Glutamatergic neuron (in vitro differentiated cells): ENCODE measurements at regions not wholly inside any gene's neighbourhood (a gene's known extent, or its start where the extent isn't known, plus 50 kb on each side); places are given as distances from the start of the nearest gene placed in this dataset.

Experiments
- DNase-seq: peaks from one replicate; pipeline ENCODE4 v3.0.0; 2022
- H3K27ac Mint-ChIP-seq: one replicate; pipeline ENCODE4 v1.8.0; 2020; ENCODE audit warnings: mild to moderate bottlenecking, mixed read lengths, inconsistent platforms; ENCODE audit not compliant: unreplicated experiment
- H3K27me3 Mint-ChIP-seq: one replicate; pipeline ENCODE4 v1.8.0; 2020; ENCODE audit warnings: mild to moderate bottlenecking, moderate library complexity, mixed read lengths, inconsistent platforms; ENCODE audit not compliant: unreplicated experiment
- H3K36me3 Mint-ChIP-seq: one replicate; pipeline ENCODE4 v1.8.0; 2020; ENCODE audit warnings: mild to moderate bottlenecking, mixed read lengths, inconsistent platforms; ENCODE audit not compliant: unreplicated experiment
- H3K4me1 Mint-ChIP-seq: one replicate; pipeline ENCODE4 v1.8.0; 2020; ENCODE audit warnings: mild to moderate bottlenecking, low read depth, mixed read lengths, inconsistent platforms; ENCODE audit not compliant: unreplicated experiment
- H3K4me3 Mint-ChIP-seq: one replicate; pipeline ENCODE4 v1.8.0; 2020; ENCODE audit warnings: mild to moderate bottlenecking, mixed read lengths, inconsistent platforms; ENCODE audit not compliant: unreplicated experiment
- H3K9me3 Mint-ChIP-seq: one replicate; pipeline ENCODE4 v1.8.0; 2020; ENCODE audit warnings: mild to moderate bottlenecking, moderate library complexity, mixed read lengths, inconsistent platforms; ENCODE audit not compliant: unreplicated experiment
- TF ChIP-seq, protein P1 (sequence below): fragments of 200-600 bp; sonication (generic); IDR thresholded peaks from one replicate; pipeline ENCODE4 v1.5.0; 2021; ENCODE audit not compliant: partially characterized antibody, unreplicated experiment

DNA sequence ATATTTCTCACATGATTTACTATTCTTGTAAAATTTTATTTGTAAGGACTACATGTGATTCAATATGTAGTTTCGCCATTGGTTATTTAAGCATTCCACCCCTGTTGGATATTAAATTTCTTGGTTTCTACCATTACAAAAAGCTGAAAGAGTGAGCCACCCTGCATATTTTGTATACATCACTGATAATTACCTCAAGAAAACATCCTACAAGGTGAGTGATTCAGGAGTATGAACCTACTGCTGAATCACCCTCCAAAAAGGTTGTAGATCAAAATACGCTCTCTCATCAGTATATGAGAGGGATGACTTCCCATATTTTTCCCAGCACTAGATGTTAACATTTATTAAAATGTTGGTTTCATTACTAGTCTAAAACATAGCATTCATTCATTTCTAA, 454.3 kb upstream of the WWC1 start:
- no peaks in the 10 kb centered on the region for H3K36me3 Mint-ChIP-seq
- H3K4me1 Mint-ChIP-seq, result no peaks in the 10 kb centered on the region
- TF ChIP-seq, protein P1, sequence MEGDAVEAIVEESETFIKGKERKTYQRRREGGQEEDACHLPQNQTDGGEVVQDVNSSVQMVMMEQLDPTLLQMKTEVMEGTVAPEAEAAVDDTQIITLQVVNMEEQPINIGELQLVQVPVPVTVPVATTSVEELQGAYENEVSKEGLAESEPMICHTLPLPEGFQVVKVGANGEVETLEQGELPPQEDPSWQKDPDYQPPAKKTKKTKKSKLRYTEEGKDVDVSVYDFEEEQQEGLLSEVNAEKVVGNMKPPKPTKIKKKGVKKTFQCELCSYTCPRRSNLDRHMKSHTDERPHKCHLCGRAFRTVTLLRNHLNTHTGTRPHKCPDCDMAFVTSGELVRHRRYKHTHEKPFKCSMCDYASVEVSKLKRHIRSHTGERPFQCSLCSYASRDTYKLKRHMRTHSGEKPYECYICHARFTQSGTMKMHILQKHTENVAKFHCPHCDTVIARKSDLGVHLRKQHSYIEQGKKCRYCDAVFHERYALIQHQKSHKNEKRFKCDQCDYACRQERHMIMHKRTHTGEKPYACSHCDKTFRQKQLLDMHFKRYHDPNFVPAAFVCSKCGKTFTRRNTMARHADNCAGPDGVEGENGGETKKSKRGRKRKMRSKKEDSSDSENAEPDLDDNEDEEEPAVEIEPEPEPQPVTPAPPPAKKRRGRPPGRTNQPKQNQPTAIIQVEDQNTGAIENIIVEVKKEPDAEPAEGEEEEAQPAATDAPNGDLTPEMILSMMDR, result no peak
- H3K4me3 Mint-ChIP-seq, result no peak overlapping the region
- H3K27ac Mint-ChIP-seq, result no peak overlapping the region
- no peaks in the 10 kb centered on the region for H3K27me3 Mint-ChIP-seq
- H3K9me3 Mint-ChIP-seq, result no peaks in the 10 kb centered on the region
- no peak for DNase-seq

DNA sequence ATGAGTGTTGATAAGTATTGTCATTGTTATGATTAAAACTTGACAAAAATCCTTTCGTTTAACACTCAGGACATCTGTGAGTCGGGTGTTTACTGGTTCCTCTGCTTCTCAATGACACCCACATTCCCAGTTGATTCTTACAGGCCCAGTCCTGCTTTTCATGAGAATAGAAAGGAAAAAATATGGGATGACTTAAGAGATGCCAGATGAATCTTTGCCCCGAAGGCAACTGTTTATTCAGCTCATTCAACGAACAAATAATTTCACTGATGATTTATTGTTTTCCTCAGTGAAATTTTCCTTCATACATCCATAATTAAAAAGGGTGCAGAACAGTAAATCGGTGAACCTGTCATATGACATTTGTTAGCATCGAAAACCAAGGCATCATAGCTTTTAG, 452.4 kb upstream of the WWC1 start:
- Mint-ChIP-seq H3K9me3 (no peaks in the 10 kb centered on the region), H3K27me3 (no peaks in the 10 kb centered on the region), H3K36me3 (no peaks in the 10 kb centered on the region), H3K27ac (no peak overlapping the region), H3K4me1 (no peaks in the 10 kb centered on the region), H3K4me3 (no peak overlapping the region)
- TF ChIP-seq, protein P1, result no peak
- DNase-seq, result no peak

DNA sequence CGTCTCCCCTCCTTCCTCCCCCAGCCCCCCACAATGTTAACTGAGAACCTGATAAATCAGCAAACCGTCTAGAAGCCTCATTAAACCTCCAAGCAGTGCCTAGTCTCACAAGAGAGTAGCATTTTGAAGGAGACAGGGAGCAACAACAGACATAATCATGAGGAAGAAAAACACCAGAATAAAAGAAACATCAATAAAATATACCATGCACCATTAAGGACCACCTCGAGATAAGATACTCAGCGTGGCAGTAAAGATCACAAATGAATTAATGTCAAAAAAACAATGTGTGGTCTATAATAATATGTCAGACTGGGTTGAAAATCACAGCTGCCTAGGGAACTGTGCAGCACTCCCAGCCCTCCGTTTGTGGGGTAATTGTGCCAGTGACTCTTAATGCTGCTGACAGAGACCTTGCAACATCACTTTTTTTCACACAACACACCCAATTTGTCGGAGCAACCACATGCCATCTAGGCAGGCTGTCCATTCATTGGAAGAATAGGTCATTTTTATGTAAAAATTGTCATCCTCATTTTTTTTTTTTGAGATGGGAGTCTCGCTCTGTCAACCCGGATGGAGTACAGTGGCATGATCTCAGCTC, 450.8 kb upstream of the WWC1 start:
- TF ChIP-seq, protein P1, result no peak
- peaks cover under 1% of the 10 kb centered on the region for H3K27me3 Mint-ChIP-seq
- no peak overlapping the region for H3K27ac Mint-ChIP-seq

DNA sequence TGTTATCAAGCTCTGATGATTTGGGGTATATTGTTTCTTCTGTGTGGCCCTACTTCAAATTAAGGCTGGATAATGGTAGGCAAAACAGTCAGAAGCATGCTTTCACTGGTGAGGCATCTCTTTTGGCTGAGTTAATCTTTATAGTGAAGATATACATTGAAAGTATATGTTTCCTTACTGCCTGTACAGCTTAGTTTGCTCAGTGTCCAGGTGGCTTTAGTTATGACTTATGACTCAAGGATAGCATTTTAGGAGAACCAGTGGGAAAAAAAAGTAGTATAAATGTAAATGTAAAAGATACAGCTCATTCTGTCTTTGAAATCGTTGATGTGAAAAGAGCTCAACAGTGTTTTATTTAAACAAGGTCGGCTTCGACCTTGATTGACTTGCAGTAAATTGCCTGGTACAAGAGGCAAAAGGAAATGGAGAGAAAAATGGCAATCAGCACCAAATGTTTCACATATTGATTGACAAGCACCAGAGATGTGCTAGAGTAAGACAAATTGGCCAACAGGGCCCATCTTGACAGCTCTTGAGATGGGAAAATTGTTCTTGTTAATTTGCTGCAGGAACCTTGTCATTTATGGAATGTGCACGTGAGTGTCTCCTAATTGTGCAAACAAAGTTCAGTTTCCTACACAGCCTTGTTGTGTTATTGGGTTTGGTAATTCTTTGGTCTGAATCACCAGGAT, 447.4 kb upstream of the WWC1 start:
- no peak for DNase-seq
- peaks cover 6% of the 10 kb centered on the region for H3K27me3 Mint-ChIP-seq
- no peaks in the 10 kb centered on the region for H3K4me1 Mint-ChIP-seq
- no peak overlapping the region for H3K27ac Mint-ChIP-seq
- no peaks in the 10 kb centered on the region for H3K9me3 Mint-ChIP-seq
- TF ChIP-seq, protein P1, result no peak
- no peaks in the 10 kb centered on the region for H3K36me3 Mint-ChIP-seq
- no peak overlapping the region for H3K4me3 Mint-ChIP-seq

More for the DNA sequence above, 450.8 kb upstream of the WWC1 start:
- Mint-ChIP-seq H3K4me1 (no peaks in the 10 kb centered on the region), H3K9me3 (no peaks in the 10 kb centered on the region), H3K36me3 (no peaks in the 10 kb centered on the region), H3K4me3 (no peak overlapping the region)
- DNase-seq, result no peak

DNA sequence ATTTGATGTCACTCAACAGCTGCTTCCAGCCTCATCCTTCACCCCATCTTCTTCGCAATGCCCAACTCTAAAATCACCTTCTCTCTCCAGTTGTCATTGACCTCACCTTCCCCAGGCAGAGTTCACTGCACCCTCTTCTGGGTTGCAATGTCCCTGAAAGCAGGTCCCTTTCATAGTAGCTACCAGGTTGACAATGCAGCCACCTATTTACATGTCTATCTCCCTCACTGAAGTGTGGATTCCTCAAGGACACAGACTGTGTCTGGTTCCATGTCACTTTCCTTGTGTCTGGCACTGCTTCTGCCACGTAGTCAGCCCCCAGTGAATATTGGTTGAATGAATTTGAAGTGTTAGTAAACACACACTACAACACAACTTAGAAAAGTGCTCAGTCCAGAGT, 445.5 kb upstream of the WWC1 start:
- Mint-ChIP-seq H3K4me1 (no peaks in the 10 kb centered on the region), H3K27me3 (peaks cover 6% of the 10 kb centered on the region), H3K36me3 (no peaks in the 10 kb centered on the region), H3K27ac (no peak overlapping the region), H3K9me3 (no peaks in the 10 kb centered on the region), H3K4me3 (no peak overlapping the region)
- TF ChIP-seq, protein P1, result no peak
- DNase-seq, result no peak
